Right lobe of liver (tissue), 6 donors: ENCODE measurements at regions not wholly inside any gene's neighbourhood (a gene's known extent, or its start where the extent isn't known, plus 50 kb on each side); places are given as distances from the start of the nearest gene placed in this dataset.

Source experiments
- ATAC-seq, 4 donors: fragments of 200-7000 bp; cut with Tn5 transposase; one replicate each; pipeline ENCODE4 v1.9.1; 2020; ENCODE audit warnings: mild to moderate bottlenecking in 4 of 4, moderate library complexity in 4 of 4
- DNase-seq, 3 donors: peaks; one replicate each; pipeline ENCODE4 v3.0.0-alpha.2; 2020
- H3K27ac ChIP-seq, 3 donors: fragments of 200-600 bp; one replicate each; pipeline ENCODE4 v1.8.0; 2022
- H3K27me3 ChIP-seq, 2 donors: fragments of 200-600 bp; one replicate each; pipeline ENCODE4 v1.8.0; 2022
- H3K36me3 ChIP-seq, 4 donors: fragments of 200-600 bp; sonication (generic) in 1 of 4; one replicate each; pipeline versions ENCODE4 v1.5.1 to v1.8.0; 2017 to 2022; ENCODE audit warnings: control low read depth in 1 of 4
- H3K4me1 ChIP-seq, 4 donors: fragments of 200-600 bp; sonication (generic) in 1 of 4; one replicate each; pipeline versions ENCODE4 v1.5.1 to v1.8.0; 2017 to 2022; ENCODE audit warnings: control low read depth in 1 of 4
- H3K4me3 ChIP-seq, 3 donors: fragments of 200-600 bp; one replicate each; pipeline ENCODE4 v1.8.0; 2022
- H3K9me3 ChIP-seq, 4 donors: fragments of 200-600 bp; sonication (generic) in 1 of 4; one replicate each; pipeline versions ENCODE4 v1.5.1 to v1.8.0; 2017 to 2022; ENCODE audit warnings: control low read depth in 1 of 4
- CTCF ChIP-seq, 4 donors: fragments of 200-600 bp in 3 of 4; fragments of 450-650 bp in 1 of 4; IDR thresholded peaks; one replicate each; pipeline versions ENCODE4 v1.5.1 to v1.8.0; 2016 to 2022; ENCODE audit warnings: antibody characterized with exemption in 4 of 4, mild to moderate bottlenecking in 2 of 4
- POLR2A ChIP-seq: fragments of 450-650 bp; IDR thresholded peaks from one replicate; pipeline ENCODE4 v1.6.1; 2017; ENCODE audit warnings: antibody characterized with exemption, mild to moderate bottlenecking
- WGBS: methylation state at CpG from one replicate; pipeline ENCODE4 v1.1.6; 2018; ENCODE audit warnings: low coverage, low lambda C conversion rate; ENCODE audit not compliant: insufficient coverage; ENCODE audit errors: missing lambda C conversion rate; 5-methylcytosine and 5-hydroxymethylcytosine counted together
- intact Hi-C, 2 donors: fragments of 100-400 bp; cut with DNase I; formaldehyde crosslinking; loops; one replicate each; pipeline versions ENCODE4 v1.11.2 to v1.14.1; 2022
- donor health status: DM: no; HTN: yes; CAD: no.
- donor health status: DM: no; HTN: no; CAD: no.
- donor health status: DM: no; HTN: no; CAD: no.
- donor health status: DM: no; HTN: yes; CAD: no.
- donor health status: DM: no; HTN: yes; CAD: no.

- TF ChIP-seq POLR2A, result no peak
- no peak for TF ChIP-seq CTCF (IDR thresholded peaks at IDR 0.05)
- peaks cover 0 to 2% (median 0%) of the 10 kb centered on the region in 4 donors for H3K4me1 ChIP-seq
- H3K4me3 ChIP-seq, result no peak overlapping the region
- intact Hi-C loops, result no loop called here
- H3K27ac ChIP-seq, result no peak overlapping the region
- no peak for ATAC-seq
- 48% methylated on average over 19 of the region's 28 CpGs for WGBS
- H3K36me3 ChIP-seq, result no peaks in the 10 kb centered on the region
- DNase-seq, result no peak
- H3K9me3 ChIP-seq, result no peaks in the 10 kb centered on the region
- H3K27me3 ChIP-seq, result no peaks in the 10 kb centered on the region
Observed at GRCh38 chr2:195562570-195563566, 94.2 kb upstream of the SLC39A10 start.

GRCh38 chr2:195561116-195561921 is 95.7 kb upstream of the SLC39A10 start:
- peak in 2 of 4 donors; percentile 41 to 55 for ATAC-seq
- TF ChIP-seq CTCF (IDR thresholded peaks at IDR 0.05) (no peak), POLR2A (no peak)
- Histone ChIP-seq H3K9me3 (no peaks in the 10 kb centered on the region), H3K4me1 (peaks cover 0 to 2% (median 0%) of the 10 kb centered on the region in 4 donors), H3K27me3 (no peaks in the 10 kb centered on the region), H3K36me3 (no peaks in the 10 kb centered on the region), H3K4me3 (no peak overlapping the region), H3K27ac (no peak overlapping the region)
- intact Hi-C loops, result no loop called here
- 70% methylated on average over 6 of the region's 6 CpGs for WGBS
- no peak for DNase-seq

GRCh38 chr2:195560209-195560895 is 96.7 kb upstream of the SLC39A10 start:
- intact Hi-C loops, result no loop called here
- no peak for DNase-seq

More at GRCh38 chr2:195560209-195560895, 96.7 kb upstream of the SLC39A10 start:
- Histone ChIP-seq H3K27me3 (no peaks in the 10 kb centered on the region), H3K4me1 (peaks cover 0 to 2% (median 0%) of the 10 kb centered on the region in 4 donors), H3K27ac (no peak overlapping the region), H3K36me3 (no peaks in the 10 kb centered on the region), H3K9me3 (no peaks in the 10 kb centered on the region), H3K4me3 (no peak overlapping the region)
- no peak for ATAC-seq
- WGBS, result 47% methylated on average over 10 of the region's 10 CpGs
- TF ChIP-seq CTCF (IDR thresholded peaks at IDR 0.05), result no peak
- no peak for TF ChIP-seq POLR2A
